HG03354 (cell line): ENCODE measurements at regions not wholly inside any gene's neighbourhood (a gene's known extent, or its start where the extent isn't known, plus 50 kb on each side); places are given as distances from the start of the nearest gene placed in this dataset.
"Not testable (repeated sequence)": the region's sequence is repeated elsewhere in the genome, so short reads cannot be mapped to it uniquely, and the experiment has no call there.

Experiments used
- ATAC-seq: cut with Tn5 transposase; IDR thresholded peaks from one replicate; pipeline ENCODE4 v1.9.1; 2021; ENCODE audit warnings: mild to moderate bottlenecking; ENCODE audit not compliant: unreplicated experiment, poor library complexity, severe bottlenecking

GRCh38 chr20:22971077-22971476 is 64.0 kb upstream of the SSTR4 start:
- ATAC-seq: not testable (repeated sequence)

GRCh38 chr20:22974354-22974753 is 60.8 kb upstream of the SSTR4 start:
- ATAC-seq: no peak

- no peak for ATAC-seq
Observed at GRCh38 chr20:22977047-22977785, 57.9 kb upstream of the SSTR4 start.

- ATAC-seq: no peak
Observed at GRCh38 chr20:22984008-22984407, 51.1 kb upstream of the SSTR4 start.

- ATAC-seq: no peak
Observed at GRCh38 chr20:22984606-22985005, 50.5 kb upstream of the SSTR4 start.

- no peak for ATAC-seq
Observed at GRCh38 chr20:22985239-22985778, 49.8 kb upstream of the SSTR4 start.
